ENCODE measurements at regions not wholly inside any gene's neighbourhood (a gene's known extent, or its start where the extent isn't known, plus 50 kb on each side); places are given as distances from the start of the nearest gene placed in this dataset.

GRCh38 chr17:55629995-55630394 is 92.7 kb downstream of the TMEM100 start:
- H3K36me3 ChIP-seq (ENCODE audit: control insufficient read depth in 1 of 2, insufficient read depth in 2 of 2, low read length in 2 of 2) = no peaks in the 10 kb centered on the region

GRCh38 chr17:55625521-55625920 is 97.1 kb downstream of the TMEM100 start:
- no peak overlapping the region for H4K12ac ChIP-seq (ENCODE audit: low read depth, low read length)
- no peak overlapping the region for H3K9ac ChIP-seq (ENCODE audit: low read length)
- no peak overlapping the region for H2BK120ac ChIP-seq (ENCODE audit: insufficient read depth, low read length, poor library complexity)
- no peak overlapping the region for H3K23ac ChIP-seq (ENCODE audit: low read length)
- H2AK5ac ChIP-seq (ENCODE audit: low read length) = no peak overlapping the region
- H3K4me2 ChIP-seq (ENCODE audit: low read length) = no peak overlapping the region
- H3K36me3 ChIP-seq (ENCODE audit: control insufficient read depth in 1 of 2, insufficient read depth in 2 of 2, low read length in 2 of 2) = no peaks in the 10 kb centered on the region
- no peak overlapping the region for H4K91ac ChIP-seq (ENCODE audit: low read depth, low read length)
- H3K27ac ChIP-seq (ENCODE audit: low read depth, low read length) = no peak overlapping the region
- no peaks in the 10 kb centered on the region for H3K27me3 ChIP-seq (ENCODE audit: insufficient read depth, low read length)
- H3K18ac ChIP-seq (ENCODE audit: low read length) = no peak overlapping the region
- H3K4me3 ChIP-seq (ENCODE audit: low read depth, low read length) = no peak overlapping the region
- no peak overlapping the region for H4K8ac ChIP-seq (ENCODE audit: low read depth, low read length)
- no peak overlapping the region for H2AFZ ChIP-seq (ENCODE audit: insufficient read depth, low read length, poor library complexity)
- no peak for DNase-seq
- H3K9me3 ChIP-seq (ENCODE audit: insufficient read depth, low read depth, low read length) = no peaks in the 10 kb centered on the region
- no peak overlapping the region for H2BK5ac ChIP-seq (ENCODE audit: low read depth, low read length, poor library complexity)
- no peak overlapping the region for H3K4ac ChIP-seq (ENCODE audit: low read depth, low read length)
- H3K79me1 ChIP-seq (ENCODE audit: low read length) = no peaks in the 10 kb centered on the region
- H3K79me2 ChIP-seq (ENCODE audit: control insufficient read depth, insufficient read depth, low read length, poor library complexity) = no peaks in the 10 kb centered on the region
- H3K14ac ChIP-seq (ENCODE audit: low read length) = no peak overlapping the region
- no peaks in the 10 kb centered on the region for H3K4me1 ChIP-seq (ENCODE audit: control insufficient read depth in 1 of 2, insufficient read depth in 2 of 2, low read length in 2 of 2)
- H2BK12ac ChIP-seq (ENCODE audit: low read length) = no peak overlapping the region

More at GRCh38 chr17:55629995-55630394, 92.7 kb downstream of the TMEM100 start:
- DNase-seq = no peak
- Histone ChIP-seq H3K4me3 (ENCODE audit: low read depth, low read length) (no peak overlapping the region), H3K4me1 (ENCODE audit: control insufficient read depth in 1 of 2, insufficient read depth in 2 of 2, low read length in 2 of 2) (peaks cover 4 to 6% of the 10 kb centered on the region in 2 experiments), H3K14ac (ENCODE audit: low read length) (no peak overlapping the region), H2AFZ (ENCODE audit: insufficient read depth, low read length, poor library complexity) (no peak overlapping the region), H3K79me2 (ENCODE audit: control insufficient read depth, insufficient read depth, low read length, poor library complexity) (no peaks in the 10 kb centered on the region), H3K18ac (ENCODE audit: low read length) (no peak overlapping the region), H4K12ac (ENCODE audit: low read depth, low read length) (no peak overlapping the region), H4K8ac (ENCODE audit: low read depth, low read length) (no peak overlapping the region), H2BK120ac (ENCODE audit: insufficient read depth, low read length, poor library complexity) (no peak overlapping the region), H3K9ac (ENCODE audit: low read length) (no peak overlapping the region), H3K27ac (ENCODE audit: low read depth, low read length) (no peak overlapping the region), H2AK5ac (ENCODE audit: low read length) (no peak overlapping the region), H3K27me3 (ENCODE audit: insufficient read depth, low read length) (no peaks in the 10 kb centered on the region), H3K4ac (ENCODE audit: low read depth, low read length) (no peak overlapping the region), H3K4me2 (ENCODE audit: low read length) (no peak overlapping the region), H3K79me1 (ENCODE audit: low read length) (no peaks in the 10 kb centered on the region), H2BK5ac (ENCODE audit: low read depth, low read length, poor library complexity) (no peak overlapping the region), H4K91ac (ENCODE audit: low read depth, low read length) (no peak overlapping the region), H2BK12ac (ENCODE audit: low read length) (no peak overlapping the region), H3K23ac (ENCODE audit: low read length) (no peak overlapping the region), H3K9me3 (ENCODE audit: insufficient read depth, low read depth, low read length) (no peaks in the 10 kb centered on the region)
- no CpG with 5 or more reads among the region's 7 CpGs for WGBS (ENCODE audit: extremely low coverage, insufficient coverage, insufficient read length)

GRCh38 chr17:55624772-55625433 is 97.8 kb downstream of the TMEM100 start:
- H4K12ac ChIP-seq (ENCODE audit: low read depth, low read length) = no peak overlapping the region
- no peak overlapping the region for H3K4me2 ChIP-seq (ENCODE audit: low read length)
- no peaks in the 10 kb centered on the region for H3K27me3 ChIP-seq (ENCODE audit: insufficient read depth, low read length)
- H2AK5ac ChIP-seq (ENCODE audit: low read length) = no peak overlapping the region
- H3K36me3 ChIP-seq (ENCODE audit: control insufficient read depth in 1 of 2, insufficient read depth in 2 of 2, low read length in 2 of 2) = no peaks in the 10 kb centered on the region
- no peak overlapping the region for H4K91ac ChIP-seq (ENCODE audit: low read depth, low read length)
- no peak overlapping the region for H2BK120ac ChIP-seq (ENCODE audit: insufficient read depth, low read length, poor library complexity)
- DNase-seq = no peak
- H2AFZ ChIP-seq (ENCODE audit: insufficient read depth, low read length, poor library complexity) = no peak overlapping the region
- no peak overlapping the region for H3K14ac ChIP-seq (ENCODE audit: low read length)
- no peak overlapping the region for H2BK5ac ChIP-seq (ENCODE audit: low read depth, low read length, poor library complexity)
- H3K27ac ChIP-seq (ENCODE audit: low read depth, low read length) = no peak overlapping the region
- H3K4me3 ChIP-seq (ENCODE audit: low read depth, low read length) = no peak overlapping the region
- no peaks in the 10 kb centered on the region for H3K9me3 ChIP-seq (ENCODE audit: insufficient read depth, low read depth, low read length)
- no peaks in the 10 kb centered on the region for H3K79me2 ChIP-seq (ENCODE audit: control insufficient read depth, insufficient read depth, low read length, poor library complexity)
- H2BK12ac ChIP-seq (ENCODE audit: low read length) = no peak overlapping the region
- H4K8ac ChIP-seq (ENCODE audit: low read depth, low read length) = no peak overlapping the region
- no peak overlapping the region for H3K4ac ChIP-seq (ENCODE audit: low read depth, low read length)
- no peak overlapping the region for H3K18ac ChIP-seq (ENCODE audit: low read length)
- no peak overlapping the region for H3K9ac ChIP-seq (ENCODE audit: low read length)
- H3K23ac ChIP-seq (ENCODE audit: low read length) = no peak overlapping the region
- H3K79me1 ChIP-seq (ENCODE audit: low read length) = no peaks in the 10 kb centered on the region
- H3K4me1 ChIP-seq (ENCODE audit: control insufficient read depth in 1 of 2, insufficient read depth in 2 of 2, low read length in 2 of 2) = no peaks in the 10 kb centered on the region
- no CpG with 5 or more reads among the region's 3 CpGs for WGBS (ENCODE audit: extremely low coverage, insufficient coverage, insufficient read length)

- Histone ChIP-seq H3K9ac (ENCODE audit: low read length) (no peak overlapping the region), H3K79me1 (ENCODE audit: low read length) (no peaks in the 10 kb centered on the region), H3K4me2 (ENCODE audit: low read length) (no peak overlapping the region), H2BK12ac (ENCODE audit: low read length) (no peak overlapping the region), H4K91ac (ENCODE audit: low read depth, low read length) (no peak overlapping the region), H3K18ac (ENCODE audit: low read length) (no peak overlapping the region), H3K79me2 (ENCODE audit: control insufficient read depth, insufficient read depth, low read length, poor library complexity) (no peaks in the 10 kb centered on the region), H3K4me3 (ENCODE audit: low read depth, low read length) (no peak overlapping the region), H2AK5ac (ENCODE audit: low read length) (no peak overlapping the region), H2AFZ (ENCODE audit: insufficient read depth, low read length, poor library complexity) (no peak overlapping the region), H3K9me3 (ENCODE audit: insufficient read depth, low read depth, low read length) (no peaks in the 10 kb centered on the region), H4K8ac (ENCODE audit: low read depth, low read length) (no peak overlapping the region), H3K14ac (ENCODE audit: low read length) (no peak overlapping the region), H3K4ac (ENCODE audit: low read depth, low read length) (no peak overlapping the region), H3K4me1 (ENCODE audit: control insufficient read depth in 1 of 2, insufficient read depth in 2 of 2, low read length in 2 of 2) (no peaks in the 10 kb centered on the region), H3K36me3 (ENCODE audit: control insufficient read depth in 1 of 2, insufficient read depth in 2 of 2, low read length in 2 of 2) (no peaks in the 10 kb centered on the region), H3K23ac (ENCODE audit: low read length) (no peak overlapping the region), H4K12ac (ENCODE audit: low read depth, low read length) (no peak overlapping the region), H3K27me3 (ENCODE audit: insufficient read depth, low read length) (no peaks in the 10 kb centered on the region), H2BK5ac (ENCODE audit: low read depth, low read length, poor library complexity) (no peak overlapping the region), H2BK120ac (ENCODE audit: insufficient read depth, low read length, poor library complexity) (no peak overlapping the region), H3K27ac (ENCODE audit: low read depth, low read length) (no peak overlapping the region)
- WGBS (ENCODE audit: extremely low coverage, insufficient coverage, insufficient read length) = no CpG with 5 or more reads among the region's 3 CpGs
- no peak for DNase-seq
These were observed 100.1 kb downstream of the TMEM100 start for GRCh38 chr17:55622547-55622946.
